ENCODE measurements at regions not wholly inside any gene's neighbourhood (a gene's known extent, or its start where the extent isn't known, plus 50 kb on each side); places are given as distances from the start of the nearest gene placed in this dataset.

- no peak for DNase-seq (ENCODE audit: low spot score)
- no peak for TF ChIP-seq CTCF (IDR thresholded peaks at IDR 0.05; ENCODE audit: extremely low read depth, missing control alignments)
Measured at GRCh38 chr3:116767726-116768125, 58.1 kb downstream of the TUSC7 start.

GRCh38 chr3:116770815-116771450 lies 61.4 kb downstream of the TUSC7 start:
- TF ChIP-seq CTCF (IDR thresholded peaks at IDR 0.05; ENCODE audit: extremely low read depth, missing control alignments), result peak; percentile 95
- DNase-seq (ENCODE audit: low spot score), result peak; percentile 57

- no peak for DNase-seq (ENCODE audit: low spot score)
- TF ChIP-seq CTCF (IDR thresholded peaks at IDR 0.05; ENCODE audit: extremely low read depth, missing control alignments), result no peak
Measured at GRCh38 chr3:116776880-116777785, 67.6 kb downstream of the TUSC7 start.

- no peak for DNase-seq (ENCODE audit: low spot score)
- TF ChIP-seq CTCF (IDR thresholded peaks at IDR 0.05; ENCODE audit: extremely low read depth, missing control alignments), result no peak
Measured at GRCh38 chr3:116785226-116785625, 75.6 kb downstream of the TUSC7 start.

GRCh38 chr3:116802651-116803050 lies 93.1 kb downstream of the TUSC7 start:
- TF ChIP-seq CTCF (IDR thresholded peaks at IDR 0.05; ENCODE audit: extremely low read depth, missing control alignments), result no peak
- DNase-seq (ENCODE audit: low spot score), result no peak

- DNase-seq (ENCODE audit: low spot score), result no peak
- TF ChIP-seq CTCF (IDR thresholded peaks at IDR 0.05; ENCODE audit: extremely low read depth, missing control alignments), result no peak
Measured at GRCh38 chr3:116806351-116806750, 96.8 kb downstream of the TUSC7 start.

GRCh38 chr3:116808725-116809124 lies 99.1 kb downstream of the TUSC7 start:
- no peak for DNase-seq (ENCODE audit: low spot score)
- no peak for TF ChIP-seq CTCF (IDR thresholded peaks at IDR 0.05; ENCODE audit: extremely low read depth, missing control alignments)

Data from GM20000 (cell line).